NCI-H2081 treated with DMSO at 0.1 percent for 48 hours (cell line): ENCODE measurements at regions not wholly inside any gene's neighbourhood (a gene's known extent, or its start where the extent isn't known, plus 50 kb on each side); places are given as distances from the start of the nearest gene placed in this dataset.
"Not testable (repeated sequence)": the region's sequence is repeated elsewhere in the genome, so short reads cannot be mapped to it uniquely, and the experiment has no call there.

Experiments
- DNase-seq: peaks from one replicate; lab custom pipeline; 2025; lab: John Stamatoyannopoulos, UW

- DNase-seq, result no peak
Observed at GRCh38 chr13:66237411-66238062, 992.6 kb downstream of the PCDH9 start.

- DNase-seq, result no peak
Observed at GRCh38 chr13:66234159-66234558, 996.0 kb downstream of the PCDH9 start.

GRCh38 chr13:66231958-66232357, 998.2 kb downstream of the PCDH9 start:
- not testable (repeated sequence) for DNase-seq

GRCh38 chr13:66225072-66225471, 1005.1 kb downstream of the PCDH9 start:
- DNase-seq, result no peak

GRCh38 chr13:66224663-66225062, 1005.5 kb downstream of the PCDH9 start:
- no peak for DNase-seq

- DNase-seq, result no peak
Observed at GRCh38 chr13:66222926-66223325, 1007.2 kb downstream of the PCDH9 start.

- no peak for DNase-seq
Observed at GRCh38 chr13:66222127-66222526, 1008.0 kb downstream of the PCDH9 start.

GRCh38 chr13:66219506-66219905, 1010.6 kb downstream of the PCDH9 start:
- no peak for DNase-seq

- no peak for DNase-seq
Observed at GRCh38 chr13:66218583-66218982, 1011.6 kb downstream of the PCDH9 start.

GRCh38 chr13:66216728-66217127, 1013.4 kb downstream of the PCDH9 start:
- no peak for DNase-seq

- no peak for DNase-seq
Observed at GRCh38 chr13:66214467-66214866, 1015.7 kb downstream of the PCDH9 start.

GRCh38 chr13:66212511-66212910, 1017.6 kb downstream of the PCDH9 start:
- DNase-seq, result no peak

GRCh38 chr13:66210677-66211076, 1019.5 kb downstream of the PCDH9 start:
- DNase-seq, result no peak

GRCh38 chr13:66208589-66208988, 1021.5 kb downstream of the PCDH9 start:
- no peak for DNase-seq

GRCh38 chr13:66207610-66208009, 1022.5 kb downstream of the PCDH9 start:
- DNase-seq, result no peak

GRCh38 chr13:66205807-66206206, 1024.3 kb downstream of the PCDH9 start:
- DNase-seq, result no peak

- no peak for DNase-seq
Observed at GRCh38 chr13:66200555-66200954, 1029.6 kb downstream of the PCDH9 start.

- DNase-seq, result no peak
Observed at GRCh38 chr13:66195238-66195637, 1034.9 kb downstream of the PCDH9 start.

- no peak for DNase-seq
Observed at GRCh38 chr13:66189986-66190385, 1040.2 kb downstream of the PCDH9 start.

GRCh38 chr13:66180836-66181235, 1049.3 kb downstream of the PCDH9 start:
- no peak for DNase-seq

- DNase-seq, result no peak
Observed at GRCh38 chr13:66171920-66172319, 1058.2 kb downstream of the PCDH9 start.

GRCh38 chr13:66162470-66162869, 1067.7 kb downstream of the PCDH9 start:
- no peak for DNase-seq

GRCh38 chr13:66159511-66159910, 1070.6 kb downstream of the PCDH9 start:
- no peak for DNase-seq

- DNase-seq, result no peak
Observed at GRCh38 chr13:66154976-66155375, 1075.2 kb downstream of the PCDH9 start.
